Activated naive CD8-positive, alpha-beta T cell treated with anti-CD3 and anti-CD28 coated beads, Interleukin-2, amount 10 ng/mL, durations not matched to agents 7 days and 5 days (primary cell): ENCODE measurements at regions not wholly inside any gene's neighbourhood (a gene's known extent, or its start where the extent isn't known, plus 50 kb on each side); places are given as distances from the start of the nearest gene placed in this dataset.

ENCODE experiments used
- ATAC-seq: fragments of 150-1000 bp; cut with Tn5 transposase; one replicate; pipeline ENCODE4 v1.10.0; 2021; ENCODE audit warnings: low read depth, moderate library complexity
- POLR2A ChIA-PET: fragments of 350-600 bp; sonication (Branson Sonifier 250); formaldehyde crosslinking; loops from one replicate; lab custom pipeline; 2021; ENCODE audit warnings: antibody characterized with exemption; lab: Charles Lee
- DNase-seq: peaks from one replicate; pipeline ENCODE4 v3.0.0; 2021
- H3K27ac Mint-ChIP-seq: one replicate; pipeline ENCODE4 v1.8.0; 2022; ENCODE audit warnings: mild to moderate bottlenecking, mixed read lengths
- H3K27me3 Mint-ChIP-seq: one replicate; pipeline ENCODE4 v1.8.0; 2022; ENCODE audit warnings: mild to moderate bottlenecking, moderate library complexity, mixed read lengths
- H3K36me3 Mint-ChIP-seq: one replicate; pipeline ENCODE4 v1.8.0; 2021; ENCODE audit warnings: mild to moderate bottlenecking, mixed read lengths
- H3K4me1 Mint-ChIP-seq: one replicate; pipeline ENCODE4 v1.8.0; 2021; ENCODE audit warnings: mixed read lengths
- H3K4me3 Mint-ChIP-seq: one replicate; pipeline ENCODE4 v1.8.0; 2022; ENCODE audit warnings: mild to moderate bottlenecking, moderate library complexity, mixed read lengths
- H3K9me3 Mint-ChIP-seq: one replicate; pipeline ENCODE4 v1.8.0; 2021; ENCODE audit warnings: mixed read lengths

DNA sequence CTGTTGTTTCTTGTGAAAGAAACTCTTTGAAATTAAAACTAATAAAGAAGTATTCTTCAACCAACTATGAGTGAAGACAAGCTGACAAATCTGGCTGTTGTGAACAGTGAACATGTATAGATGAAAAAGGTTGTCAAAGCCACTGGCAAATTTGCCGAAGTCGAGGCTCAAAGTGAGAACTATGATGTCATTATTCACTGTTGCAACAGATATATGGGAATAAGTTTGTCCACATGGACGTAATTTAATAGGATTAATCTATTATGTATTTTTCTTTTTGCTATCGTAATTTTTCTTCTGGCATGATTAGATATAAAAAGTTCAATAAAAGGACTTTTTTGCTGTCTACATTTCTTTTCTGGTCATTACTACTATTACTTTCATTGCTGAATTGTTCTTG is 223.2 kb upstream of the ZNF507 start:
- peaks cover 2% of the 10 kb centered on the region for H3K27me3 Mint-ChIP-seq
- POLR2A ChIA-PET = no interaction called here
- peaks cover 3% of the 10 kb centered on the region for H3K9me3 Mint-ChIP-seq
- ATAC-seq (no peak), DNase-seq (no peak)
- no peak overlapping the region for H3K27ac Mint-ChIP-seq
- no peaks in the 10 kb centered on the region for H3K36me3 Mint-ChIP-seq
- H3K4me1 Mint-ChIP-seq = no peaks in the 10 kb centered on the region
- H3K4me3 Mint-ChIP-seq = no peak overlapping the region

DNA sequence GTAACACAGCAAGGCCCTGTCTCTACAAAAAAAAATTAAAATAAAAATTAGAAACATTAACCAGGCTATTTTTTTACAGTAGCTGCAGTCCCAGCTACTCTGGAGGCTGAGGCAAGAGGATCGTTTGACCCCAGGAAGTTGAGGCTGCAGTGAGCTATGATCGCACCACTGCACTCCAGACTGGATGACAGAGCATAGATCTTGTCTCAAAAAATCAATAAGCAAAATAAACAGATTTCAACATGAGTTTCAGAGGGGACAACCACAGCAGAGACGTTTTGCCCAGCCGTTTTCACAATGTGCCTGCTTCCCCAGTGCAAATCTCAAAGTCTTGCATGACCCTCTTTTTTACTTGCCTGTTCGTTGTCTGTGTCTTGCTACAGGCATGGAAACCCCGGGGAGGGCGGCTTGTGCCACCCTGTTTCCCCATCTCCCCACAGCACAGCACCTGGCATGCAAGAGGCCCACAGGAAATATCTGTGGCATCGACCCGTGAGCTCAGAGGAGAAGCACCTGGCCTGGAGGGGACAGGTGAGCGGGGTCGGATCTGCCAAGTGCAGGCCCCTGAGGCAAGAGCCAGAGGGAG is 222.0 kb upstream of the ZNF507 start:
- Mint-ChIP-seq H3K4me3 (no peak overlapping the region), H3K9me3 (peaks cover 2% of the 10 kb centered on the region), H3K27me3 (peaks cover 2% of the 10 kb centered on the region), H3K36me3 (no peaks in the 10 kb centered on the region), H3K4me1 (no peaks in the 10 kb centered on the region), H3K27ac (no peak overlapping the region)
- no peak for DNase-seq
- POLR2A ChIA-PET = no interaction called here
- ATAC-seq = no peak

DNA sequence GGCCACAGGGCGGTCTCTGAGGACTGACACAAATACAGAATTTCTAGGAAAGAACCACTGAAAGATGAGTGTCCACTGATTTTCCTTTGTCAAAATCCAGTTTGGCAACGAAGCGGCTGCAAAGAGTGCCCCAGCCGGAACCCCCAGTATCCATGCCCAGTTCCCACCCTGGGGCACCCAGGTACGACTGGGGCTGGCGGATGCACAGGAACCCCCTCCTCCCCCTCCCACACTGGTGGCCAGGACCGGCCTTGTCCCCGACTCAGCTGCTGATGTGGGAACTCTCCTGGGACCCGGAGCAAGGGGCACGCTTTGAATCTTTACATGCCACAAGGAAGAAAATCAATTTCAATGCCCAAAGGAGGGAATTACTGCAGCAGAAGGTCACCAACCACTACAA is 220.8 kb upstream of the ZNF507 start:
- Mint-ChIP-seq H3K4me1 (no peaks in the 10 kb centered on the region), H3K9me3 (no peaks in the 10 kb centered on the region), H3K4me3 (no peak overlapping the region), H3K27ac (no peak overlapping the region), H3K36me3 (no peaks in the 10 kb centered on the region), H3K27me3 (peaks cover 2% of the 10 kb centered on the region)
- POLR2A ChIA-PET = no interaction called here
- ATAC-seq = no peak
- no peak for DNase-seq

DNA sequence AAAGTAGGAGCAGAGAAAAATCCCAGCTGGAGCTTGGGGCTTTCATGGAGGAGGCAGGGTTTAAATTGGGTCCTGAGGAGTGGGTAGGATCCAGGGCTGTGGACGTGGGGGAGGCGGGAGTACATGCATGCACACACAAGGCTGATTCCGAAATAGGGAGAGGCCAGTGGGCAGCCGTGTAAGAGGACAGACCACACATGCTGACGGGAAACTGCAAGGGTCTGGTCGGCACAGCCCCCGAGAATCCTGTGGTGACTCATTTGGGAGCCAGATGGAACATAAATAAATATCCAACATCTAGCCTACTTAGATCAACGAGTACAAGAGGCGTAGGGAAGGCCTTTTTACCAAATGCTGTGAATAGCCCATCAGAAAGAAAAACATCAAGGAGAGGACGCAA is 216.3 kb upstream of the ZNF507 start:
- ATAC-seq (no peak), DNase-seq (no peak)
- no peaks in the 10 kb centered on the region for H3K36me3 Mint-ChIP-seq
- H3K4me3 Mint-ChIP-seq = no peak overlapping the region
- no peaks in the 10 kb centered on the region for H3K27me3 Mint-ChIP-seq
- POLR2A ChIA-PET = no interaction called here
- H3K27ac Mint-ChIP-seq = no peak overlapping the region
- no peaks in the 10 kb centered on the region for H3K9me3 Mint-ChIP-seq
- H3K4me1 Mint-ChIP-seq = no peaks in the 10 kb centered on the region

DNA sequence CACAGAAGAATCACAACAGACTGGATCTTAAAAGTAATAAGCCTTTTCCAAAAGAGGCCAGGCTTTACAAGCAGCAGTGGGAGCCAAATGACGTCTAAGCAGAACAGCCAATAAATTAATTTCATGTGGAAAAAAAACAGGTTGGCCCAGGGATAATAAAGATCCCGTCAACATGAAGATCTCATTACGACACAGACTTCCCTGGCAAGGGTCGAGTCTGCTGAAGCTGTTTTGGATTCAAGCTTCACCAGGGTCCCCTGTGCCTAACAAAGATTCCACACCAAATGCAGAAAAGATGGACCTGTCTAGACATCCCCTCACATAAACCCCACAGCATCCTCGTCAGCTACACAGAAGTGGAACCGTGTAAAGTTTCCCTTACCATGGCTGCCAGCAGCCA is 215.1 kb upstream of the ZNF507 start:
- no peaks in the 10 kb centered on the region for H3K36me3 Mint-ChIP-seq
- no peak overlapping the region for H3K27ac Mint-ChIP-seq
- no peaks in the 10 kb centered on the region for H3K27me3 Mint-ChIP-seq

DNA sequence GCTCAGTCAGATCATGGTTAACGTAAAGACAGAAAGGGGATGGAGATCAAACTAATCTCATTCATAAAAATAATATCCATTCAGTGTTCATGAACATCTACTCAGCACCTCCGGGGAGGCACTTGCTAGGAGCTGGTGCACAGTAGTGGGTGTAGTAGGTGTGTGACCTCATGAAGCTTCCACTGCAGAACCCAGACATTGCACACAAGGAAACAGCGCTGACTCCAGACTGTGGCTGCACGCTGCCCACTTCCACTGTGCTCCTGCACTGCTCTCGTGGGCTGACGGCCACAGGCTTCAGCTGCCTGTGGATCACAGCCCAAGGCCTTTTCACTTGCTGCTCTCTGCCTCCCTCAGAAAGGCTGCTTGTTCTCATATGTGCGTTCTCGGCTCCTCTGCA is 214.4 kb upstream of the ZNF507 start:
- Mint-ChIP-seq H3K9me3 (no peaks in the 10 kb centered on the region), H3K27ac (no peak overlapping the region), H3K36me3 (no peaks in the 10 kb centered on the region), H3K4me3 (no peak overlapping the region), H3K4me1 (no peaks in the 10 kb centered on the region), H3K27me3 (no peaks in the 10 kb centered on the region)
- no peak for ATAC-seq
- POLR2A ChIA-PET = no interaction called here
- DNase-seq = no peak

More for the DNA sequence above, 215.1 kb upstream of the ZNF507 start:
- DNase-seq (no peak), ATAC-seq (no peak)
- POLR2A ChIA-PET = no interaction called here
- Mint-ChIP-seq H3K4me1 (no peaks in the 10 kb centered on the region), H3K9me3 (no peaks in the 10 kb centered on the region), H3K4me3 (no peak overlapping the region)

DNA sequence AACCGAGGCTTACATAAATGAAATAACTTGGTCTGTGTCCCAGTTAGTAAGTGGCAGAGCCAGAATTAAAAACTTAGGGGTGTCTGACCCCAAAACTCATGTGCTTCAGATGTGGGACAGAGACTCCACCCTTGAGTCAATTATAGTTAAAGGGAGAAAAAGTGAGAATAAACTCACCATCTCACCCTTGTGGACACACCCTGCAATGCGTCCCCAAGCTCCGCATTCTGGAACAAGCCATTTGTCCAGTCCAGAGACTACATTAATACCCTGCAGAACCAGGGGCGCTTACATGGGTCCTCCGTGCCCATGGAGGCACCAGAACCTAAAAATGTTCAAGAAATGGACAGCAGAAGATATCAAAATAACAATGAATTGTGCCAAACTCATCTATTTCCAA is 207.0 kb upstream of the ZNF507 start:
- Mint-ChIP-seq H3K27me3 (no peaks in the 10 kb centered on the region), H3K27ac (no peak overlapping the region)
- POLR2A ChIA-PET = no interaction called here

DNA sequence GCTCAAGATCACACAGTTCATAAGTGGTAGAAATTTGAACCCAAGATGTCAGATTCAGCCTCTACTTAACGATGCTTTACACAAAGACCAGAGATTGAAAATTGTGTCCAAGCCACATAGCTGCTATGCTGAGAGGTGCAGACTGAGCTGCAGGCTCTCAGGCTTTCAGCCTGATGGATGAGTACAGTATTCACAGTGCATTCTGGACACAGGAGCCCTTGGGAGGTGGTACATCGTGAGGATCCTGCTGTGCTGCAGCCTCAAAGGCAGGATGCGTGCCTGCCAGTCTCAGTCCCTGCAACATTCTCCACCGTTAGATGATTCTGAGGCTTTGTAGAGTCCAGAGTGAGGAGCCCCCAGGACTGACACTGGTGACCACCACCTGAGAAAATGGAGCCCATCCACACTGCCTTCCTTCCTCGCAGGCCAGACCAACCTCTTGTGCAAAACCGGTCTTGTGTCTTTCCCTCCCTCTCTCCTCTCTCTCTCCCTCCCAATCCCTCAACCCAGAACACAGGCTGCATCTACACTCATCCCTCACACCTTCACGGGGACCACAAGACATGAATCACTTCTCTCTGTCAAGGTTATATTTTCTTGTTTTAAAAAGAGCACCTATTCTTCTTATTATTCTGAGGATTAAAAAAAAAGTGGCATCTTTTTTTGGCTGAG is 203.4 kb upstream of the ZNF507 start:
- POLR2A ChIA-PET = no interaction called here
- Mint-ChIP-seq H3K9me3 (peaks cover 4% of the 10 kb centered on the region), H3K4me3 (no peak overlapping the region)

More for the DNA sequence above, 207.0 kb upstream of the ZNF507 start:
- DNase-seq (no peak), ATAC-seq (no peak)
- Mint-ChIP-seq H3K36me3 (no peaks in the 10 kb centered on the region), H3K4me1 (no peaks in the 10 kb centered on the region), H3K9me3 (no peaks in the 10 kb centered on the region), H3K4me3 (no peak overlapping the region)

DNA sequence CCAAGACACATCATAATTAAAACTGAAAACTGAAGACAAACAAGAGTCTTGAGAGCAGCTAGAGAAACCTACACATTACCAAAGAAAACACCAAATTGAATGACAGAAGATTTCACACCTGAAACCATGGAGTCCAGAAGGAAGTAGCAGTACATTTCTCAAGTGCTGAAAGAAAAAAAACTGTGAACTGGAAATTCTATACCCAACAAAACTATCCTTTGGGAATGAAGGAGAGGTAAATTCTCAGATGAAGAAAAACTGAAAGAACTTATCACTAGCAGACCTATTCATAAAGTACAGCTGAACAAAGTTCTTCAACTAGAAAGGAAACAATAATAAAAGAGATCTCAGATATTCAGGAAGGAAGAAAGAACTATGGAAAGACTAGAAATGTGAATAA is 198.7 kb upstream of the ZNF507 start:
- Mint-ChIP-seq H3K27ac (no peak overlapping the region), H3K9me3 (peaks cover 11% of the 10 kb centered on the region), H3K4me1 (no peaks in the 10 kb centered on the region), H3K27me3 (no peaks in the 10 kb centered on the region), H3K4me3 (no peak overlapping the region), H3K36me3 (no peaks in the 10 kb centered on the region)
- POLR2A ChIA-PET = no interaction called here
- no peak for ATAC-seq
- no peak for DNase-seq

More for the DNA sequence above, 203.4 kb upstream of the ZNF507 start:
- Mint-ChIP-seq H3K36me3 (no peaks in the 10 kb centered on the region), H3K27ac (no peak overlapping the region), H3K27me3 (no peaks in the 10 kb centered on the region), H3K4me1 (no peaks in the 10 kb centered on the region)
- DNase-seq = no peak
- no peak for ATAC-seq

DNA sequence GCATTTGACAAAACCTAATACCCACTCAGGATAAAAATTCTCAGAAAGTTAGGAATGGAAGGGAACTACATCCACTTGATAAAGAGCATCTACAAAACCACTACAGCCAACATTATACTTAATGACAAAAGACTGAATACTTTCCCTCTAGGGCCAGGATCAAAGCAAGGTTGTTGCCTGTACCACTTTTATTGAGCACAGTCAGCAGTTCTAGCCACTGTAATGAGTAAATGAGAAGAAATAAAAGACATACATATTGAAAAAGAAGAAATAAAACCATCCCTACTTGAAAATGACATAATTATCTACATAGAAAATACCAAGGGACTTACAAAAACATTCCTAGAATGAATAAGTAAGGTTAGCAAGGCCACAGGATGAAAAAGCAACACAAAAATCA is 194.8 kb upstream of the ZNF507 start:
- ATAC-seq = no peak
- Mint-ChIP-seq H3K36me3 (no peaks in the 10 kb centered on the region), H3K27ac (no peak overlapping the region), H3K4me1 (no peaks in the 10 kb centered on the region), H3K4me3 (no peak overlapping the region), H3K27me3 (no peaks in the 10 kb centered on the region), H3K9me3 (peaks cover 11% of the 10 kb centered on the region)
- POLR2A ChIA-PET = no interaction called here
- DNase-seq = no peak

DNA sequence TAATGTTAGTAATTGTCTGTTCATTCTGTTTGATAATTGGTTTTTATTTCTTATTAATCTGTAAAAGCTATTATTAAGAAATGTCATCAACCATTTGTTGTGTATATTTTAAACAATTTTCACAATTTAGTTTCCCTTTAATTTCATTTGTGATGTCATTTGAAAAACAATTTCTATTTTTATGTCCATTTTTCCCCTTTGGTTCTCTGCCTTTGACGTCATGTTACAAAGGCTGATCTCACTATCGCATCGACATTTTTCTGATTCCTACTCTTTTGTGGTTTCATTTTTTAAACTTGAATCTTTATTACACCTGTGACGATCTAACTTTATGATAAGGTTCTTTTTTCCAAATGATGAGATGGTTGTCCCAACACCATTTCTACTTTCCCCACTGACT is 191.0 kb upstream of the ZNF507 start:
- Mint-ChIP-seq H3K4me3 (no peak overlapping the region), H3K4me1 (no peaks in the 10 kb centered on the region), H3K27ac (no peak overlapping the region), H3K9me3 (no peaks in the 10 kb centered on the region), H3K27me3 (no peaks in the 10 kb centered on the region), H3K36me3 (no peaks in the 10 kb centered on the region)
- DNase-seq (no peak), ATAC-seq (no peak)
- POLR2A ChIA-PET = no interaction called here

DNA sequence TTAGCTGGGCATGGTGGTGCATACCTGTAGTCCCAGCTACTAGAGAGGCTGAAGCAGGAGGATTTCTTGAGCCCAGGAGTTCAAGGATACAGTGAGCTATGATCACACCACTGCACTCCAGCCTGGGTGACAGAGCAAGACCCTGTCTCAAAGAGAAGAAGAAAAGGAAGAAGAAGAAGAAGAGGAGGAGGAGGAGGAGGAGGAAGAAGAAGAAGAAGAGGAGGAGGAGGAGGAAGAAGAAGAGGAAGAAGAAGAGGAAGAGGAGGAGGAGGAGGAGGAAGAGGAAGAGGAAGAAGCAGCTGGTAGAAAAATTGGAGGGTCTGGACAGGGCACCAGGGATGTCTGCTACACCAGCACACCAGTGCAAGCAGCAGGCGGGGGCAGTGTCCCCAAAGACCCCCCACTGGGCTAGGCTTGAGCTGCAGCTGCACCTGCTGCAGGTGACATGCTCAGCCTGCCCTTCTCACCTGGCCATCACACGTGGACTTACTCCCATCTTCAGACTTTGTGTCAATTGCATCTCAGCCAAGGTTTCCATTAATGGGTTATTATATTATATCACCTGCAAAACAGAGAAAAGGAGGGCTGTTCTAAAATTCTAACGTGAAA is 180.9 kb upstream of the ZNF507 start:
- POLR2A ChIA-PET = no interaction called here
- Mint-ChIP-seq H3K27ac (no peak overlapping the region), H3K27me3 (no peaks in the 10 kb centered on the region), H3K4me3 (no peak overlapping the region), H3K4me1 (no peaks in the 10 kb centered on the region), H3K9me3 (peaks cover 1% of the 10 kb centered on the region), H3K36me3 (no peaks in the 10 kb centered on the region)
- ATAC-seq (no peak), DNase-seq (no peak)

DNA sequence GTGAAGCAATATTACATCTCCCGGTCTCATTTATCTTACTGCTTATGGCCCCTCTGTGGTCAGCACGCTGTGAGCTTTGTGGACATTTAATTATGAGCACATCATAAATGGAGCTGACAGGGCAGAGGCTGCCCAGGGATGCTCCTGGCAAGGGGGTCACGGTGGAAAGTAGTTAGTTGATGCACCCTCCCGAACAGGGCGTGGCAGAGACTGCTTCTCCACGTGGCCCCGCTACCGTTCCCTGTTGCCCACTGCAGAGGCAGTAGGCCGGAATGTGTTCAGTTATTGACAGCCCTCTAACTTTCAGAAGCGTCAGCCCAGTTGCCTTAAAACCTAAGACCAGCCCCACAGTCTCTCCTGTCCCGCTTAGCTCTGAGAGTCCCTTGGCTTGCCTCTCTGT is 180.3 kb upstream of the ZNF507 start:
- Mint-ChIP-seq H3K27me3 (no peaks in the 10 kb centered on the region), H3K4me3 (no peak overlapping the region), H3K27ac (no peak overlapping the region), H3K4me1 (no peaks in the 10 kb centered on the region), H3K9me3 (no peaks in the 10 kb centered on the region), H3K36me3 (no peaks in the 10 kb centered on the region)
- POLR2A ChIA-PET = no interaction called here
- DNase-seq (no peak), ATAC-seq (no peak)

DNA sequence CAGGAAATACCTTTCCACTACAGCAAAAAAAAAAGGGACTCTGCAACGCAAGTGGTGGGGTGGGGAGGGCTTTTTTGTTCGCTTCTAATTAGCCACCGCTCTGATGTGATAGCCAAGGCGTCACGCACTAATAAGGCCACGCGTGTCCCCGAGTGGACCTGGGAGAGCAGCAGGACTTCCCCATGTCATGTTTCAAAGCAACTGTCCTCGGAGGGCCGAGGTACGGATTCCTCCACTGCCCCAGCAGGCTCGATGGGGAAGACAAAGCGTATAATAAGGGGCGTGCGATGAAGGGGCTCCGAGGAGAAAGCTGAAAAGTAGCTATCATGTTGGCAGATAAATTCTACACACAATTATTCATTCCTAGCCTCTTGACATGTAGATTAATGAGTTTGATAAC is 179.7 kb upstream of the ZNF507 start:
- POLR2A ChIA-PET = no interaction called here
- DNase-seq (no peak), ATAC-seq (no peak)
- Mint-ChIP-seq H3K36me3 (no peaks in the 10 kb centered on the region), H3K27ac (no peak overlapping the region), H3K4me1 (no peaks in the 10 kb centered on the region), H3K27me3 (no peaks in the 10 kb centered on the region), H3K9me3 (no peaks in the 10 kb centered on the region), H3K4me3 (no peak overlapping the region)
